SK-N-SH (cell line): ENCODE measurements at regions not wholly inside any gene's neighbourhood (a gene's known extent, or its start where the extent isn't known, plus 50 kb on each side); places are given as distances from the start of the nearest gene placed in this dataset.

Source experiments
- CTCF ChIA-PET: fragments of 300-600, 350-600 bp; formaldehyde crosslinking; extraction: SDS; loops from one replicate; lab custom pipeline; 2021; lab: Yijun Ruan, JAX
- POLR2A ChIA-PET: fragments of 350-600 bp; sonication (Branson Sonifier 250); formaldehyde crosslinking; extraction: SDS; loops from one replicate; lab custom pipeline; 2020; ENCODE audit warnings: antibody characterized with exemption, inconsistent platforms; lab: Yijun Ruan, JAX
- DNase-seq: peaks from one replicate; pipeline ENCODE4 v3.0.0; 2012
- H2AFZ ChIP-seq: fragments of 200-600 bp; sonication (generic); 2 replicates; pipeline ENCODE4 v1.8.1; 2016; ENCODE audit warnings: antibody characterized with exemption, mild to moderate bottlenecking, low read depth
- H3F3A ChIP-seq: fragments of 200-600 bp; sonication (generic); replicated peaks from 2 replicates; pipeline ENCODE3; 2016; ENCODE audit warnings: antibody characterized with exemption, mild to moderate bottlenecking; ENCODE audit not compliant: insufficient read depth
- H3K27ac ChIP-seq, 2 experiments: fragments of 200-500 bp in 1 of 2; fragments of 200-600 bp in 1 of 2; sonication (Bioruptor generic) in 1 of 2; sonication (generic), shearing (Covaris generic) in 1 of 2; 2 replicates each; pipeline versions ENCODE4 v1.5.1 to v1.6.1; 2014 to 2016; ENCODE audit warnings: low read depth in 2 of 2, inconsistent platforms in 1 of 2, low read length in 1 of 2, mild to moderate bottlenecking in 1 of 2, mixed read lengths in 1 of 2
- H3K27me3 ChIP-seq: fragments of 200-600 bp; sonication (generic), shearing (Covaris generic); 2 replicates; pipeline ENCODE4 v1.6.1; 2016; ENCODE audit warnings: mixed run types; ENCODE audit not compliant: insufficient read depth
- H3K36me3 ChIP-seq, 2 experiments: fragments of 200-500 bp in 1 of 2; fragments of 200-600 bp in 1 of 2; sonication (Bioruptor generic) in 1 of 2; sonication (generic) in 1 of 2; replicated peaks in 1 of 2; 2 replicates each; pipeline versions ENCODE3 to v1.5.1; 2014 to 2016; ENCODE audit warnings: low read length in 1 of 2, mild to moderate bottlenecking in 1 of 2; ENCODE audit not compliant: insufficient read depth in 2 of 2, control insufficient read depth in 1 of 2
- H3K4me1 ChIP-seq, 2 experiments: fragments of 200-500 bp in 1 of 2; fragments of 200-600 bp in 1 of 2; sonication (Bioruptor generic) in 1 of 2; sonication (generic), shearing (Covaris generic) in 1 of 2; 2 replicates each; pipeline versions ENCODE4 v1.5.1 to v1.6.1; 2014 to 2016; ENCODE audit warnings: low read depth in 1 of 2, low read length in 1 of 2, mixed run types in 1 of 2; ENCODE audit not compliant: insufficient read depth in 2 of 2, control insufficient read depth in 1 of 2
- H3K4me2 ChIP-seq: fragments of 200-600 bp; sonication (generic), shearing (Covaris generic); 2 replicates; pipeline ENCODE4 v1.6.1; 2017; ENCODE audit warnings: mixed run types
- H3K4me3 ChIP-seq, 2 experiments: fragments of 200-500 bp in 1 of 2; fragments of 200-600 bp in 1 of 2; sonication (Bioruptor generic) in 1 of 2; sonication (generic), shearing (Covaris generic) in 1 of 2; 2 replicates each; pipeline versions ENCODE4 v1.5.1 to v1.8.1; 2014 to 2016; ENCODE audit warnings: low read depth in 2 of 2, inconsistent platforms in 1 of 2, low read length in 1 of 2, mild to moderate bottlenecking in 1 of 2, mixed read lengths in 1 of 2, moderate library complexity in 1 of 2
- H3K79me2 ChIP-seq: fragments of 200-600 bp; sonication (generic); 2 replicates; pipeline ENCODE4 v1.8.1; 2017; ENCODE audit warnings: mild to moderate bottlenecking; ENCODE audit not compliant: insufficient read depth
- H3K9ac ChIP-seq: fragments of 200-600 bp; sonication (generic); 2 replicates; pipeline ENCODE4 v1.6.1; 2017; ENCODE audit warnings: mixed run types
- H3K9me2 ChIP-seq: fragments of 200-600 bp; sonication (generic); 2 replicates; pipeline ENCODE4 v1.6.1; 2017; ENCODE audit warnings: mixed run types
- H3K9me3 ChIP-seq: fragments of 200-600 bp; sonication (generic); 2 replicates; pipeline ENCODE4 v1.6.1; 2017; ENCODE audit warnings: mixed run types, mild to moderate bottlenecking, moderate library complexity
- H4K20me1 ChIP-seq: fragments of 200-600 bp; sonication (generic); 2 replicates; pipeline ENCODE4 v1.6.1; 2017; ENCODE audit warnings: mild to moderate bottlenecking, mixed run types; ENCODE audit not compliant: insufficient read depth
- CHD2 ChIP-seq: fragments of 150-350 bp; IDR thresholded peaks from 2 replicates; pipeline ENCODE4 v1.6.1; 2018; ENCODE audit warnings: low read length; ENCODE audit not compliant: partially characterized antibody
- CTCF ChIP-seq: fragments of 200-600 bp; sonication (generic); IDR thresholded peaks from 2 replicates; pipeline ENCODE4 v1.6.1; 2017; ENCODE audit warnings: antibody characterized with exemption, mild to moderate bottlenecking, moderate library complexity
- EP300 ChIP-seq, 2 experiments: IDR thresholded peaks; 2 replicates each; pipeline versions ENCODE4 v1.4.0 to v1.6.1; 2012; ENCODE audit warnings: borderline replicate concordance in 1 of 2, low read depth in 1 of 2, low read length in 1 of 2
- EZH2phosphoT487 ChIP-seq: fragments of 200-600 bp; sonication (generic); IDR thresholded peaks from 2 replicates; pipeline ENCODE4 v1.6.1; 2017; ENCODE audit warnings: low read depth, mixed run types, mild to moderate bottlenecking, antibody characterized with exemption, moderate library complexity, borderline replicate concordance
- FOSL2 ChIP-seq: IDR thresholded peaks from 2 replicates; pipeline ENCODE4 v1.4.0; 2012; ENCODE audit warnings: low read depth, mild to moderate bottlenecking, moderate library complexity, borderline replicate concordance
- GABPA ChIP-seq: IDR thresholded peaks from 2 replicates; pipeline ENCODE4 v1.4.0; 2012; ENCODE audit warnings: low read depth, mild to moderate bottlenecking
- JUND ChIP-seq: IDR thresholded peaks from 2 replicates; pipeline ENCODE4 v1.4.0; 2012
- MEF2A ChIP-seq: IDR thresholded peaks from 2 replicates; pipeline ENCODE4 v1.4.0; 2012; ENCODE audit warnings: low read depth, borderline replicate concordance
- MXI1 ChIP-seq: IDR thresholded peaks from 2 replicates; pipeline ENCODE4 v1.6.1; 2012; ENCODE audit warnings: mild to moderate bottlenecking, low read depth, low read length, improper control_type of control experiment
- NRF1 ChIP-seq: IDR thresholded peaks from 2 replicates; pipeline ENCODE4 v1.6.1; 2012; ENCODE audit warnings: low read depth, mild to moderate bottlenecking, low read length
- POLR2AphosphoS5 ChIP-seq: IDR thresholded peaks from 2 replicates; pipeline ENCODE4 v1.6.1; 2012; ENCODE audit warnings: low read depth, low read length
- RCOR1 ChIP-seq: fragments of 150-350 bp; IDR thresholded peaks from 2 replicates; pipeline ENCODE4 v1.6.1; 2017; ENCODE audit warnings: antibody characterized with exemption, low read length
- REST ChIP-seq: IDR thresholded peaks from 2 replicates; pipeline ENCODE4 v1.6.1; 2012; ENCODE audit warnings: mild to moderate bottlenecking, low read depth, low read length, moderate library complexity
- RXRA ChIP-seq: IDR thresholded peaks from 2 replicates; pipeline ENCODE4 v1.4.0; 2012; ENCODE audit warnings: low read depth, mild to moderate bottlenecking, borderline replicate concordance
- SIN3A ChIP-seq: IDR thresholded peaks from 2 replicates; pipeline ENCODE4 v1.6.1; 2012; ENCODE audit warnings: low read depth, mild to moderate bottlenecking, low read length, moderate library complexity, borderline replicate concordance
- TAF1 ChIP-seq: IDR thresholded peaks from 2 replicates; pipeline ENCODE4 v1.6.1; 2012; ENCODE audit warnings: low read depth, mild to moderate bottlenecking, low read length, moderate library complexity, borderline replicate concordance
- ZBTB33 ChIP-seq: IDR thresholded peaks from 2 replicates; pipeline ENCODE4 v1.4.0; 2012; ENCODE audit warnings: low read depth, borderline replicate concordance
- WGBS: methylation state at CpG from one replicate; pipeline ENCODE4 v1.1.6; 2017; ENCODE audit warnings: low lambda C conversion rate; 5-methylcytosine and 5-hydroxymethylcytosine counted together

GRCh38 chr1:83689921-83690868, 308.7 kb downstream of the TTLL7 start (continued):
- TF ChIP-seq FOSL2: no peak
- TF ChIP-seq, all 33 proteins: peak for 0

- no peaks in the 10 kb centered on the region for H4K20me1 ChIP-seq
- no peak for TF ChIP-seq GABPA
- TF ChIP-seq SIN3A: no peak
- TF ChIP-seq POLR2AphosphoS5: no peak
- TF ChIP-seq FOSL2: no peak
- TF ChIP-seq EP300 (IDR thresholded peaks at IDR 0.05; ENCODE audit: borderline replicate concordance in 1 of 2, low read depth in 1 of 2, low read length in 1 of 2): no peak
- TF ChIP-seq JUND: no peak
- TF ChIP-seq EZH2phosphoT487: no peak
- TF ChIP-seq ZBTB33: no peak
- TF ChIP-seq RCOR1: no peak
- TF ChIP-seq MEF2A: no peak
- no peak for TF ChIP-seq CHD2
- no peak for TF ChIP-seq CTCF
- TF ChIP-seq NRF1: no peak
- no peak for TF ChIP-seq TAF1
- TF ChIP-seq RXRA: no peak
- no peak for TF ChIP-seq REST
- no peak for TF ChIP-seq MXI1
- H3K79me2 ChIP-seq: no peaks in the 10 kb centered on the region
- no peak overlapping the region for H3K4me3 ChIP-seq
- POLR2A ChIA-PET: no interaction called here
- H3K27me3 ChIP-seq: no peaks in the 10 kb centered on the region
- H3K9ac ChIP-seq: no peak overlapping the region
- H3K4me1 ChIP-seq: no peaks in the 10 kb centered on the region
- H3F3A ChIP-seq: no peaks in the 10 kb centered on the region
- WGBS: 23% methylated on average over 2 of the region's 2 CpGs
- H3K36me3 ChIP-seq: no peaks in the 10 kb centered on the region
- H2AFZ ChIP-seq: no peak overlapping the region
- no peaks in the 10 kb centered on the region for H3K9me3 ChIP-seq
- no peak overlapping the region for H3K4me2 ChIP-seq
- H3K27ac ChIP-seq: no peak overlapping the region
- no peak for DNase-seq
- CTCF ChIA-PET: no interaction called here
- no peaks in the 10 kb centered on the region for H3K9me2 ChIP-seq
Measured at GRCh38 chr1:83682132-83682531, 316.8 kb downstream of the TTLL7 start.
